ENCODE measurements at regions not wholly inside any gene's neighbourhood (a gene's known extent, or its start where the extent isn't known, plus 50 kb on each side); places are given as distances from the start of the nearest gene placed in this dataset.
"Not testable (repeated sequence)": the region's sequence is repeated elsewhere in the genome, so short reads cannot be mapped to it uniquely, and the experiment has no call there.

DNA sequence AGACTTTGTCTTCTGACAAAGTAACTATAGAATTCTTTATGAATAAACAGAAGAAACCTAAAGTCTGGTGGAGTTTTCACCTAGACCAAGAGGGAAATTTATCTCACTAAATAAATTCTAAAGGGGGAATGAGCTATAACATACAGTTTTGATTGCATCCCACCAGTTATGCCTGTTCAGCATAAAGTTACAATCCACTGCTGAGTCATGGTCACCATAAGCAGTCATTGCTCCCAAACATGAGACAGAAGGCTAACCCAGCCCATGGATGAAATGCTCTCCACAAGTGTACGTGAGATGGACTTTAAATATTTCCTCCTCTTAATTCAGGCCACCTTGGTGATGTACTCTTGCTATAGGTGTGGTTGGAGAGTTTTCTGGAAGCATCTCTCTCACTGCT is 96.7 kb upstream of the CCT8L2 start:
- TF ChIP-seq POLR2A, POLR2AphosphoS5 (IDR thresholded peaks at IDR 0.05): not testable (repeated sequence)
- TF ChIP-seq, protein P1, sequence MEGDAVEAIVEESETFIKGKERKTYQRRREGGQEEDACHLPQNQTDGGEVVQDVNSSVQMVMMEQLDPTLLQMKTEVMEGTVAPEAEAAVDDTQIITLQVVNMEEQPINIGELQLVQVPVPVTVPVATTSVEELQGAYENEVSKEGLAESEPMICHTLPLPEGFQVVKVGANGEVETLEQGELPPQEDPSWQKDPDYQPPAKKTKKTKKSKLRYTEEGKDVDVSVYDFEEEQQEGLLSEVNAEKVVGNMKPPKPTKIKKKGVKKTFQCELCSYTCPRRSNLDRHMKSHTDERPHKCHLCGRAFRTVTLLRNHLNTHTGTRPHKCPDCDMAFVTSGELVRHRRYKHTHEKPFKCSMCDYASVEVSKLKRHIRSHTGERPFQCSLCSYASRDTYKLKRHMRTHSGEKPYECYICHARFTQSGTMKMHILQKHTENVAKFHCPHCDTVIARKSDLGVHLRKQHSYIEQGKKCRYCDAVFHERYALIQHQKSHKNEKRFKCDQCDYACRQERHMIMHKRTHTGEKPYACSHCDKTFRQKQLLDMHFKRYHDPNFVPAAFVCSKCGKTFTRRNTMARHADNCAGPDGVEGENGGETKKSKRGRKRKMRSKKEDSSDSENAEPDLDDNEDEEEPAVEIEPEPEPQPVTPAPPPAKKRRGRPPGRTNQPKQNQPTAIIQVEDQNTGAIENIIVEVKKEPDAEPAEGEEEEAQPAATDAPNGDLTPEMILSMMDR (IDR thresholded peaks at IDR 0.05 in 8 of 11, conservative IDR thresholded peaks at IDR 0.05 in 3 of 11), result not testable (repeated sequence)
